HG03108 (cell line): ENCODE measurements at regions not wholly inside any gene's neighbourhood (a gene's known extent, or its start where the extent isn't known, plus 50 kb on each side); places are given as distances from the start of the nearest gene placed in this dataset.
"Not testable (repeated sequence)": the region's sequence is repeated elsewhere in the genome, so short reads cannot be mapped to it uniquely, and the experiment has no call there.

Source experiments
- ATAC-seq: cut with Tn5 transposase; IDR thresholded peaks from one replicate; pipeline ENCODE4 v1.9.1; 2021; ENCODE audit warnings: moderate library complexity; ENCODE audit not compliant: unreplicated experiment

- no peak for ATAC-seq
These were observed 170.3 kb upstream of the ATP2B1 start for GRCh38 chr12:89878950-89879349.

DNA sequence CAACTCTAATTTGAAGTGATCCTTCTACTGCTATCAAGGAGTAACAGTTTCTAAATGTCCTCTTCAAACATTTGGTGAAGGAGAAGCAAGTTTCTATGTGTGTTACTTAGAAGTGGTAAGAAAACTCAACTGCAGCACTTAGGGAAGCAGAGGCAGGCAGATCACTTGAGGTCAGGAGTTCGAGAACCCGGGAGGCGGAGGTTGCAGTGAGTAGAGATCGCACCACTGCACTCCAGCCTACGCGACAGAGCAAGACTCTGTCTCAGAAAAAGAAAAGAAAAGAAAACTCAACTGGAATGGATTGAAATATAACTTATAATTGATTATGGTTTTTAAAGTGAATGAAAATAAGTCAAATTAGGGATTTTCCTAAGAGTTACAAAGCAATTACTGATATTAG, 169.7 kb upstream of the ATP2B1 start:
- ATAC-seq, result no peak

- no peak for ATAC-seq
These were observed 169.0 kb upstream of the ATP2B1 start for GRCh38 chr12:89877671-89878070.

DNA sequence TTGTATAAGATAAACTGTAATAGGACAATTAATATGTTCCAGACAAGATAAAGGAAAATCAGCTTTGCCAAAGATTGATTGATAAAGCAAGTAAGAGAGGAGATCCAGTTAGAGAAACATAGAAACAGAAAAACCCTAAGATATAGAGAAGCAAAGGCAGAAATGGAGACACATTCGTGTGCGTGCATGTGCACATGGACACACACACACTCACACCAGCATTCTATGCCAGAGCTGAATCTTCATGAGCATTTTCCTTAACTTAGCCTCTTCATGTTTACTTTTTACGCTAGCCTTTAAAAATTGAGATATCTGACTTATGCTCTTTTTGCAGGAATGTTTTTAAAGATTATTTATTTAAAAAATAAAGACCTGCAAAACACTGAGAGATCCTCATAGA, 168.5 kb upstream of the ATP2B1 start:
- no peak for ATAC-seq

DNA sequence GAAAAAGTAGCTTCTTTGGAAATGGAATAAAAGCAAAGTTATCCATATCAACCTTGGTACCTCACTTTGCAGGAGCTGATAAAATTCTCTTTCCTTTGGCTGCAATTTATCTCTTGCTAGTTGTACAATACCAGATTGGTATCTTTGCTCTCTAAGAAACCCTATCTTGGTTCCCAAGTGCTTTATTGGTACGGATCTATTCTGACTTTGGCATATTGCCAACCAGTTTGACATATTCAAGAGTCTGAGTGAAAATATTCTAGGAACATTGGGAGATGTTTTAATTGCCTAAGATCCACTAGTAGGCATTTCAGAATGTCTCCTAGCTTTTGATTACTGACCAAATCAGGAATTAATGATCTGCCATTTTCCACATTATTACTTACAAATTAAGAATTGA, 167.2 kb upstream of the ATP2B1 start:
- no peak for ATAC-seq

DNA sequence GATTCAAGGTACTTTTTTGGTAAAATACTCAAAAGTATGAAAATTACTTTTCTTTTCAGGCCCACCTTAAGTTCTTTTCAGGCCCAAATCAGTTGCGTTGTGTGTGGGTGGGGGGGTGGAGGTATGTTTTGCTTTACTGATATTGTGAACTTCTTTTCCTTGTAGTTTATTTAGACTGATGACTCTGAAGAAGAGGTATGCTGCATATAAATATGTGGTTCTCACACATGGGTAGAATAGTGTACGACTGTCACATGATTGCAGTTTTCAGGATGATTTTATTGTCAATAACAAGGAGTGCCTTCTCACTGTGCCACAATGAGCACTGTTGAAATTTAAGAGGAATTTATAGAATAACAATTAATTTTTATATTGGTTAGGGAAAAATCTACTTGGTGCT, 166.6 kb upstream of the ATP2B1 start:
- ATAC-seq, result no peak

GRCh38 chr12:89874146-89874545, 165.5 kb upstream of the ATP2B1 start:
- no peak for ATAC-seq

DNA sequence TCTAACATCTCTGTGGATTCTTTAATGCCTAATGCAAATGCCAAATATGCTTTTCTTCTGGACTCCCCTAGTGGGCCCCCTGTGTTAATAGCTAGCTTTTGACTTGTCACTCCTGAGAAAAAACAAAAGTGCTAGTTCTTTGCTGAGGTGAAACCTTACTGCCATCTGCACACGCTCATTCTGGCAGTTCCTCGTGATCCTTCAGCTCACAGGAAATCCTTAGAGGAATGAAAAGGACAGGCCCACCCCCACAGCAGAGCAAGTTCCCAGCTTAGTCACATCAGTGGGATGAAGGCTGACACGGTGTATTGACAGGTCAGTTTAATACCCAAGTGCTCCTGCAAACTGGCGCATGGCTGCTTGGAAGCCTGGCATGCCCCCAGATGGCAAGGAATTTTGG, 165.1 kb upstream of the ATP2B1 start:
- ATAC-seq, result no peak

GRCh38 chr12:89872922-89873630, 164.4 kb upstream of the ATP2B1 start:
- no peak for ATAC-seq

GRCh38 chr12:89870413-89871184, 162.0 kb upstream of the ATP2B1 start:
- no peak for ATAC-seq

- ATAC-seq, result not testable (repeated sequence)
These were observed 159.0 kb upstream of the ATP2B1 start for GRCh38 chr12:89867611-89868010.

DNA sequence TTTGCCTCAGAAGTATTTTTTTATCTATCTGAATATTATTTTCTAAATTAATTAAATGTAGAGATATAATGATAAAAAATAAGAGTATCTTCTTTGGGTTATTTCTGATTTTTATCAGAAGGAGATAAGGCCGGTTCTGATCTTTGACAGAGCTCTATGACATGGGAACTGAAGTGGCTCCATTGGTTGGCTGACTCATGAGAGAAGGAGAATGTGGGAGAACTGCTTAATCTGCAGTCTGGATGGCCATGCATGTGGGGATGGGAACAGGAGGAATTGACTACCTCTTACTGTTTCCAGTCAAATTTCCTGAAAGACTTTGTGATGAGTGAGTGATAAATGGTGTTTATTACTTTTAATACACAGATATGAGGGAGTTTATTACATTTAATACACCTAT, 155.8 kb upstream of the ATP2B1 start:
- no peak for ATAC-seq

DNA sequence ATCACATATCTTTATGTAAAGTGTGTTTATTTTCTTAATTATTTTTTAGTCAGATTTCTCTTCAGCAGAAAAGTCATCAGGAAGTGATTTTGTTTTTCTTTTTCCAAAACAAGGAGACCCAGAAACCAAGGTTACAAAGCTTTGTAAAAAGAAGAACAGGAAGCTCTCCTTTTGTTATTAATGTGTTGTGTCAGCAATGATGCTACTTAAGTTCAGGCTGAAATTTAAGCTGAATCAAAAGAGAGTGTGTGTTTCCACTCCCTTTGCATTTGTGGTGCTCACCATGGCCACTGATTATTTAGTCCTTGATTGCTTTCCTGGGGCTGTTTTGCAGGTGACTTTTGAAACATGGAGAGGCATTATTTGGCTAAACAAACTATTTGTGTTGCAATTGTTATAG, 155.3 kb upstream of the ATP2B1 start:
- ATAC-seq, result no peak

- no peak for ATAC-seq
These were observed 154.9 kb upstream of the ATP2B1 start for GRCh38 chr12:89863493-89863938.

- ATAC-seq, result peak; percentile 68
These were observed 154.1 kb upstream of the ATP2B1 start for GRCh38 chr12:89862511-89863445.

DNA sequence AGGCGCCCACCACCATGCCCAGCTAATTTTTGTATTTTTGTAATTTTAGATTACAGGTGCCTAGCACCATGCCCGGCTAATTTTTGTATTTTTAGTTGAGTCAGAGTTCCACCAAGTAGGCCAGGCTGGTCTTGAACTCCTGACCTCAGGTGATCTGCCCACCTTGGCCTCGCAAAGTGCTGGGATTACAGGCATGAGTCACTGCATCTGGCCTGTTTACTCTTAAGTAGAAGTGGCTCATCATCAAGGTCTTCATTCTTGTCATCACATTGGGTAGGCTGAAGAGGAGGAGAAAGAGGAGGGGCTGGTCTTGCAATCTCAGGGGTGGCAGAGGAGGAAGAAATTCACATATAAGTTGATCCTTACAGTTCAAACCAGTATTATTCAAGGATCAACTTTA, 152.4 kb upstream of the ATP2B1 start:
- ATAC-seq, result no peak

GRCh38 chr12:89859508-89860220, 151.0 kb upstream of the ATP2B1 start:
- no peak for ATAC-seq

DNA sequence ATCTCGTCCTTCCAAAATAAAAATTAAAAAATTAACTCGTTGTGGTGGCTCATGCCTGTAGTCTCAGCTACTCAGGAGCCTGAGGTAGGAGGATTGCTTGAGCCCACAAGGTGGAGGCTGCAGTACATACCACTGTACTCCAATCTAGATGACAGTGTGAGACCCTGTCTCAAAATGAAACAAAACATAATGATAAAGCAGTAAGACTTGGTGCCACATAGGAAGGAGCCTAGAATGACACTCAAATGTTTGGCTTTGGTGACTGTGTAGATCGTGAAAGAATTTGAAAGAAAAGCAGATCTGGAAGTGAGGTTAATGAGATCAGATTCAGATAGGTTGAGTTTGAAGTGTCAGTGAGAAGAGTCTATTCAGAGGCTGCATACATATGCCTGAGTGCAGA, 150.1 kb upstream of the ATP2B1 start:
- ATAC-seq, result no peak

GRCh38 chr12:89857652-89858274, 149.1 kb upstream of the ATP2B1 start:
- no peak for ATAC-seq

GRCh38 chr12:89856431-89856830, 147.8 kb upstream of the ATP2B1 start:
- ATAC-seq, result peak; percentile 91
